ENCODE measurements at regions not wholly inside any gene's neighbourhood (a gene's known extent, or its start where the extent isn't known, plus 50 kb on each side); places are given as distances from the start of the nearest gene placed in this dataset.

DNA sequence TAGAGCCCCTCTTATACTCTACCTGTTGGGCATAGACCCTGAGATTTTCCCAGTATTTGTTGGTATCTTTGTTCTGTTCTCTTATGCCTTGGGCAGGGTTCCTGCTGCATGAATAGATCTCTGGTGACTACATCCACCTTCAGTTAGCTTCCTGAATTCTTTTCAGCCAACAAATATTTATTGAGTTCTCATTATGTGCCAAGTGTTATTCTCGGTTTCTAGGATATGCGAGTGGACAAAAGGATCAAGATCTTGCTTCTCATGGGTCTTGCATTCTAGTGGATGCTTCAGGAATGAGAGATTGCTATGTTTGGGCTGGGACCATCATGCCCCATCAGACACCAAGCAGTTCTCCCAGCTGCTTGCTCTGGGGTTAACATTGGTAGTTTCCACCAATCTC, 340.0 kb downstream of the METTL15 start:
- H3K27me3 ChIP-seq (ENCODE audit: insufficient read depth, low read length), result no peaks in the 10 kb centered on the region
- H3K27ac ChIP-seq (ENCODE audit: low read depth, low read length), result no peak overlapping the region
- H3K4me1 ChIP-seq (ENCODE audit: control insufficient read depth, insufficient read depth, low read length, unreplicated experiment), result peaks cover 13% of the 10 kb centered on the region
- no peak overlapping the region for H3K4me3 ChIP-seq (ENCODE audit: low read depth, low read length)
- no peaks in the 10 kb centered on the region for H3K36me3 ChIP-seq (ENCODE audit: insufficient read depth, low read length)
- H2AFZ ChIP-seq (ENCODE audit: low read length, unreplicated experiment), result no peak overlapping the region
- no peaks in the 10 kb centered on the region for H3K79me2 ChIP-seq (ENCODE audit: control insufficient read depth, insufficient read depth, low read length, unreplicated experiment)

DNA sequence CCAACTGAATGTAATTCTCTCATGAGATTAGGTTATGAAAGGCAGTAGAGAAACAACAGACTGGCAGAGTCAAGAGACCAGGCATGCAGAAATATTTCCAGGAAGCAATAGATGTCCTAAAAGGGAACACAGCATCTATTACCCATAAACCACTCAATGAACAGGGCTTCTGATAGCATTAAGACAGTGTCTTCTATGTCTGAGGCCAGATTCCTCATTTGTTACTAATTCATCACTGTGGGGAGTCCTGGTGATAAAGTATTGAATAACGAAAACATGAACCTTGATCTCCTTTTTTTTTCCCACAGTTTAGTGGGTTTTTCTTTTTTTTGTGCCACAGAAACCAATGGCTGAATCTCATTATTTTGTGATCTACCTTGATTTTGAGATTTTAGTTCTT, 339.0 kb downstream of the METTL15 start:
- Histone ChIP-seq H3K27me3 (ENCODE audit: insufficient read depth, low read length) (no peaks in the 10 kb centered on the region), H3K4me3 (ENCODE audit: low read depth, low read length) (no peak overlapping the region), H3K27ac (ENCODE audit: low read depth, low read length) (peak overlapping the region; percentile 0), H3K36me3 (ENCODE audit: insufficient read depth, low read length) (no peaks in the 10 kb centered on the region), H2AFZ (ENCODE audit: low read length, unreplicated experiment) (no peak overlapping the region), H3K4me1 (ENCODE audit: control insufficient read depth, insufficient read depth, low read length, unreplicated experiment) (peaks cover 13% of the 10 kb centered on the region), H3K79me2 (ENCODE audit: control insufficient read depth, insufficient read depth, low read length, unreplicated experiment) (no peaks in the 10 kb centered on the region)

DNA sequence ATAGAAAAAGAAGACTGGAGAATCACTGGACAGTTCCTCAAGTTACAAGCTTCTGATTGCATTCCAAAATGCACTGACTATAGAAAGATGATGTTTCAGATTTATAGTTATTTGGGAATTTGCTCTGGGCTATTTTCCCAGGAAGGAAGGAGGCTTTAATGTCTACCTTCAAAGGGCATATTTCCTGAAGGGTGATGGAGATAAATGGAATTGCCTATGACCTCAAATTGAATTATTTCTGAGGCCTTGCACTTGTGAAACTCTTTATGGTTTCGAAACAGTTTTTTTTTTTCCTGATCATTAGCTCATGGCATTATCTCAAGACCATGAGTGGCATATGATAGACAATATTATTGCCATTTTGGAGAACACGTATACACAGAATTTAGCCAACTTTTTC, 333.9 kb downstream of the METTL15 start:
- H3K36me3 ChIP-seq (ENCODE audit: insufficient read depth, low read length), result no peaks in the 10 kb centered on the region
- no peak overlapping the region for H3K27ac ChIP-seq (ENCODE audit: low read depth, low read length)
- no peaks in the 10 kb centered on the region for H3K79me2 ChIP-seq (ENCODE audit: control insufficient read depth, insufficient read depth, low read length, unreplicated experiment)
- no peak overlapping the region for H2AFZ ChIP-seq (ENCODE audit: low read length, unreplicated experiment)
- no peak overlapping the region for H3K4me3 ChIP-seq (ENCODE audit: low read depth, low read length)
- H3K27me3 ChIP-seq (ENCODE audit: insufficient read depth, low read length), result no peaks in the 10 kb centered on the region
- peaks cover 2% of the 10 kb centered on the region for H3K4me1 ChIP-seq (ENCODE audit: control insufficient read depth, insufficient read depth, low read length, unreplicated experiment)

DNA sequence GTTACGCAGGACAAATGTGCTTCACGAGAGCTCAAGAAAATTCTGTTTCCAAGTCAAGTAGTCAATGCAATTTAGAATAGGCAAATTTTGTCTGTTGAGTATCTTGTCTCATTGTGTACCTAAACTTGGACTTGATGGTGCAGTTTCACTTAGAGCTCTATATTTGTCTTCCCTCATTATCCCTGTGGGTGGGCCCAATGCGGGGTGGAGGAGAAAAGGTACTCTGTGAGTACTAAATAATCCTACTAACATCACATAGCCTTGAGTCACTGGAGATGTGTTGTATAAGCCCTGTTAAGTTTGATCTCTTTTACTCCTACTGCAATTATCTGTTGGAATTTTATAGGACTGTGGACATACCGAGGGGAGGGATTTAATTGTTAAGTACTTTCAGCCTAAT, 331.2 kb downstream of the METTL15 start:
- Histone ChIP-seq H3K27me3 (ENCODE audit: insufficient read depth, low read length) (no peaks in the 10 kb centered on the region), H3K36me3 (ENCODE audit: insufficient read depth, low read length) (no peaks in the 10 kb centered on the region), H3K79me2 (ENCODE audit: control insufficient read depth, insufficient read depth, low read length, unreplicated experiment) (no peaks in the 10 kb centered on the region), H3K4me1 (ENCODE audit: control insufficient read depth, insufficient read depth, low read length, unreplicated experiment) (no peaks in the 10 kb centered on the region), H2AFZ (ENCODE audit: low read length, unreplicated experiment) (no peak overlapping the region), H3K27ac (ENCODE audit: low read depth, low read length) (no peak overlapping the region), H3K4me3 (ENCODE audit: low read depth, low read length) (no peak overlapping the region)

DNA sequence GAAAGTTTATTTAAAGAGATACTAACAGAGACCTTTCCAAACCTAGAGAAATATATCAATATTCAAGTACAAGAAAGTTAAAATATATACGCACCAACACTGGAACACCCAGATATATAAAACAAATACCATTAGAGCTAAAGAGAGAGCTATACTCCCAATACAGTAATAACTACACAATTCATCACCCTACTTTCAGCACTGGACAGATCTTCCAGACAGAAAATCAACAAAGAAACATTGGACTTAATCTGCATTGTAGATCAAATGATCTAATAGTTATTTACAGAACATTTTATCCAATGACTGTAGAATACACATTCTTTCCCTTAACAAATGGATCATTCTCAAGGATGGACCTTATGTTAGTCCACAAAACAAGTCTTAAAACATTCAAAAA, 311.9 kb downstream of the METTL15 start:
- no peak overlapping the region for H2AFZ ChIP-seq (ENCODE audit: low read length, unreplicated experiment)
- H3K36me3 ChIP-seq (ENCODE audit: insufficient read depth, low read length), result no peaks in the 10 kb centered on the region
- no peaks in the 10 kb centered on the region for H3K79me2 ChIP-seq (ENCODE audit: control insufficient read depth, insufficient read depth, low read length, unreplicated experiment)
- no peak overlapping the region for H3K27ac ChIP-seq (ENCODE audit: low read depth, low read length)
- H3K27me3 ChIP-seq (ENCODE audit: insufficient read depth, low read length), result no peaks in the 10 kb centered on the region
- H3K4me3 ChIP-seq (ENCODE audit: low read depth, low read length), result no peak overlapping the region
- H3K4me1 ChIP-seq (ENCODE audit: control insufficient read depth, insufficient read depth, low read length, unreplicated experiment), result no peaks in the 10 kb centered on the region

DNA sequence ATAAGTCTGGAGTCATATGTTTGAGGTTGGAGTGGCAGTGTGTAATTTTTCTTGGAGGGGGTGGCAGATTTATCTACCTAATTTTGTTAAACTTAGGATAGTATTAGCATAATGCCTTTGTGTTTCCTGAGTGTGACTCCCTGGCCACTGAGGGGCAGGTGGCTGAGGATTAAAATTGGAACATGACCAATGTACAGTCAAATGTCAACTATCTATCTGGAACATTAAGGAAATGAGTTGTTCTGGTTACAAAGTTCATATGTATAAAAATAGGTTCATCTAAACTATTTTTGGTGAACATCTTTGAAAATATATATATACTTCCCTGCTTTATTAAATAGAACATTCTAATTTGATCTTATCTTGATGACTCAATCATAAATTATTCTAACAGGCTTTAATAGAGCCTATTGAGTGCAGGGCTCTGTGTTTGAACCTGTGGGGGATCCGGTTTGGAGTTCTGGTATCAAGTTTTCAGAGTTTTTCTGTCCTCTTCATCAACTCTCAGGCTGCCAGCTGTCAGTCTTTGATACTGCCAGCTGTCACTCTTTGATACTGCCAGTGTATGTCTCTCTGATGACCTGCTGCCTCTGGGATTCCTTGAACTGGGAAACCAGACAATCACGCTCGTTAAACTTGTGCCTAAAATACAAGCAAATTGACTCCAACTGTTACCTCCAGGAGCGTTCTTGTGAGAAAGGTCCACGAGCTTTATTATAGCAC, 309.6 kb downstream of the METTL15 start:
- Histone ChIP-seq H2AFZ (ENCODE audit: low read length, unreplicated experiment) (no peak overlapping the region), H3K4me1 (ENCODE audit: control insufficient read depth, insufficient read depth, low read length, unreplicated experiment) (no peaks in the 10 kb centered on the region), H3K27ac (ENCODE audit: low read depth, low read length) (no peak overlapping the region), H3K36me3 (ENCODE audit: insufficient read depth, low read length) (no peaks in the 10 kb centered on the region), H3K4me3 (ENCODE audit: low read depth, low read length) (no peak overlapping the region), H3K79me2 (ENCODE audit: control insufficient read depth, insufficient read depth, low read length, unreplicated experiment) (no peaks in the 10 kb centered on the region), H3K27me3 (ENCODE audit: insufficient read depth, low read length) (no peaks in the 10 kb centered on the region)

DNA sequence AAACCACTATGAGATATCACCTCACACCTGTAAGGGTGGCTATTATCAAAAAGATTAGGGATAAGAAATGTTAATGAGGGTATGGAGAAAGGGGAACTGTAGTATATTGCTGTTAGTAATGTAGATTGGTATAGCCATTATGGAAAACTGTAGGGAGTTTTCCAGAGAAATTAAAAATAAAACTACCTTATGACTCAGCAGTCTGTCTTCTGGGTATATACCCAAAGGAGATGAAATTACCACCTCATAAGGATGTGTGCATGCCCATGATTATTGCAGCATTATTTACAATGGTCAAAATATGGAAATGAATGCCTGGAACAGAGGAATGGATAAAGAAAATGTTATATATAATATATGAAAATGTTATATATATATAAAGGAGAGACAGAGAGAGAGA, 303.8 kb downstream of the METTL15 start:
- peaks cover 6% of the 10 kb centered on the region for H3K4me1 ChIP-seq (ENCODE audit: control insufficient read depth, insufficient read depth, low read length, unreplicated experiment)
- H3K27ac ChIP-seq (ENCODE audit: low read depth, low read length), result no peak overlapping the region
- no peaks in the 10 kb centered on the region for H3K36me3 ChIP-seq (ENCODE audit: insufficient read depth, low read length)
- no peak overlapping the region for H2AFZ ChIP-seq (ENCODE audit: low read length, unreplicated experiment)
- no peaks in the 10 kb centered on the region for H3K79me2 ChIP-seq (ENCODE audit: control insufficient read depth, insufficient read depth, low read length, unreplicated experiment)
- H3K4me3 ChIP-seq (ENCODE audit: low read depth, low read length), result no peak overlapping the region
- H3K27me3 ChIP-seq (ENCODE audit: insufficient read depth, low read length), result no peaks in the 10 kb centered on the region

DNA sequence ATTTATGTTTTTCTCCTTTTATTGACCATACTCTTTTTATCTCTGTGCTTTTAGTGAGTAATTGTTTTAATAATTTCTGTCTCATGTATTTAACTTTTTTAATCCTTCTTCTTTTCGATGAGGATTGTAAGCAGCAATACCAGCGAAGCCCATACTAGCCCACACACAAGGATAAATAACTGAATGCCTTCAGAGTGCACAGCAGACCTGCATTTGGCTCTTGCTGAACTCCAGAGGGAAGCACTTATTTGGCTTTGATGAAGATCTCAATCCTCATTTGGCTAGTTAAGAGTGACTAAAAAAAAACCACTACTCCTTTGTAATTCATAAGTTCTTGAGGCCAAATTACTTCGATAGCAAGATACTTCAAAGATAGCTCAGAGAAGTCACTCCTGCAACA, 293.3 kb downstream of the METTL15 start:
- H3K4me3 ChIP-seq (ENCODE audit: low read depth, low read length), result no peak overlapping the region
- H3K27ac ChIP-seq (ENCODE audit: low read depth, low read length), result no peak overlapping the region
- H3K27me3 ChIP-seq (ENCODE audit: insufficient read depth, low read length), result no peaks in the 10 kb centered on the region
- peaks cover 11% of the 10 kb centered on the region for H3K4me1 ChIP-seq (ENCODE audit: control insufficient read depth, insufficient read depth, low read length, unreplicated experiment)
- no peak overlapping the region for H2AFZ ChIP-seq (ENCODE audit: low read length, unreplicated experiment)
- H3K79me2 ChIP-seq (ENCODE audit: control insufficient read depth, insufficient read depth, low read length, unreplicated experiment), result no peaks in the 10 kb centered on the region
- H3K36me3 ChIP-seq (ENCODE audit: insufficient read depth, low read length), result no peaks in the 10 kb centered on the region

DNA sequence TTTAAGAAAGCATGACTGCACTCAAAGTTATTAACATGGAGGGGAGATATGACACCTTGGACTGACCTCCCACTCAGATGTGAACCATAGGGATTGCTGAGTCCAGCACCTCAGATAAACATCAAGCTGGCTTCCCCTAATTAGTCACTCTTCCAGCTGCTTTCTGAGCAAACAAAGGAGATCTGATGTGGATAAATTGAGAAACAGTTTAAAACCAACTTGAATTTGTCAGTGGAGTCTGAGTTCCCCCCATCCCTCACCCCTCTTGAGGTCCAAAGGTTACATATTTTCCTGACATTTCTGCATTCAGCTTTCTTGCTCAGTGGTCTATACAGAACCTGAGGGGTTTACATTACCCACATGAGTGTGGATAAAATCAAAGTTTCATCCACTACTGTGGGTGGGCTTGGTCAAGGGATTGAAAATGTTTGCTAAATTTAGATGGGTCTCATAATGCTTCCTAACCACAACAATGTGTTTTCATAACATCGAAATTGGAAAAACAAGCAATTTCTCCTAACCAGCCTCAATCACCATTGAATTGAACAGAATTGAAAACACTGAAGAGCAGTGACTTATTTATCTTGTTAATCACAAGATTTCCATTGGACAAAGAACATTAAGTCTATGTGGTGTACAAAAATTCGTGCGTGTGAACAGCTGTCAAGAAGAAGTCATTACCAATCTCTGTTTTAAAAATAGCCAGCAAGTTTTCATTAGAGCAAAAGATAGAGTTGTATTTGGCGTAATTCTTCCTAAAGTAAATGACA, 292.3 kb downstream of the METTL15 start:
- H3K4me3 ChIP-seq (ENCODE audit: low read depth, low read length), result no peak overlapping the region
- no peak overlapping the region for H3K27ac ChIP-seq (ENCODE audit: low read depth, low read length)
- no peaks in the 10 kb centered on the region for H3K27me3 ChIP-seq (ENCODE audit: insufficient read depth, low read length)
- no peaks in the 10 kb centered on the region for H3K36me3 ChIP-seq (ENCODE audit: insufficient read depth, low read length)
- no peaks in the 10 kb centered on the region for H3K79me2 ChIP-seq (ENCODE audit: control insufficient read depth, insufficient read depth, low read length, unreplicated experiment)
- peaks cover 11% of the 10 kb centered on the region for H3K4me1 ChIP-seq (ENCODE audit: control insufficient read depth, insufficient read depth, low read length, unreplicated experiment)
- H2AFZ ChIP-seq (ENCODE audit: low read length, unreplicated experiment), result no peak overlapping the region

DNA sequence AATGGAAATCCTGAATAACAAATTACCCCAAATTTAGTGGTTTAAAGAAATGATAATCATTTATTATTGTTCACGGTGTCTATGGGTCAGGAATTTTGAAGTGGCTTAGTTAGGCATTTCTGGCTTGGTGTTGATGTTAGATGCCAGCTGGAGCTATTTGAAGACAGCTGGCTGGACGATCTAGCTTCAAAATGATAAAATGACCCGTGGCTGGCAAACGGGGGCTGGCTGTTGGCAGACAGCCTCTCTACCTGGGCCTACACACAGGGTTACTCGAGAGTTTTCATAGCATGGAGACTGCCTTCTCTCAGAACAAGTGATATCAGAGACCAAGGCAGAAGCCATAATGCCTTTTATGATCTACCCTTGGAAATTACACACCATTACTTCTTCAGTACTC, 285.2 kb downstream of the METTL15 start:
- Histone ChIP-seq H3K36me3 (ENCODE audit: insufficient read depth, low read length) (no peaks in the 10 kb centered on the region), H3K27ac (ENCODE audit: low read depth, low read length) (no peak overlapping the region), H3K27me3 (ENCODE audit: insufficient read depth, low read length) (no peaks in the 10 kb centered on the region), H3K4me3 (ENCODE audit: low read depth, low read length) (no peak overlapping the region), H3K4me1 (ENCODE audit: control insufficient read depth, insufficient read depth, low read length, unreplicated experiment) (no peaks in the 10 kb centered on the region), H3K79me2 (ENCODE audit: control insufficient read depth, insufficient read depth, low read length, unreplicated experiment) (no peaks in the 10 kb centered on the region), H2AFZ (ENCODE audit: low read length, unreplicated experiment) (no peak overlapping the region)

DNA sequence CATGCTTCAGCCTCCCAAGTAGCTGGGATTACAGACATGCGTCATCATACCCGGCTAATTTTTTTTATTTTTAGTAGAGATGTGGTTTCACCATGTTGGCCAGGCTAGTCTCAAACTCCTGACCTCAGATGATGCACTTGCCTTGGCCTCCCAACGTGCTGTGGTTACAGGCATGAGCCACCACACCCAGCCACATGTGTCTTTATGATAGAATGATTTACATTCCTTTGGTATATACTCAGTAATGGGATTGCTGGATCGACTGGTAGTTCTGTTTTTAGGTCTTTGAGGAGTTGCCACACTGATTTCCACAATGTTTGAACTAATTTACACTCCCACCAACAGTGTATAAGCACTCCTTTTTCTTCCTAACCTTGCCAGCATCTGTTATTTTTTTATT, 276.2 kb downstream of the METTL15 start:
- Histone ChIP-seq H3K4me3 (ENCODE audit: low read depth, low read length) (no peak overlapping the region), H3K79me2 (ENCODE audit: control insufficient read depth, insufficient read depth, low read length, unreplicated experiment) (no peaks in the 10 kb centered on the region), H3K27me3 (ENCODE audit: insufficient read depth, low read length) (no peaks in the 10 kb centered on the region), H3K36me3 (ENCODE audit: insufficient read depth, low read length) (peaks cover 6% of the 10 kb centered on the region; the same call in 1 of the 2 replicates), H3K27ac (ENCODE audit: low read depth, low read length) (peak overlapping the region; percentile 52), H3K4me1 (ENCODE audit: control insufficient read depth, insufficient read depth, low read length, unreplicated experiment) (peaks cover 11% of the 10 kb centered on the region), H2AFZ (ENCODE audit: low read length, unreplicated experiment) (no peak overlapping the region)
